ENCODE measurements at regions not wholly inside any gene's neighbourhood (a gene's known extent, or its start where the extent isn't known, plus 50 kb on each side); places are given as distances from the start of the nearest gene placed in this dataset.

GRCh38 chr20:16187956-16188616 is 385.2 kb downstream of the KIF16B start:
- ChIA-PET CTCF (ENCODE audit: low intra/inter-chr PET ratio) (no interaction called here), POLR2A (no interaction called here)
- Histone ChIP-seq H3K9me1 (ENCODE audit: control insufficient read depth, insufficient read depth, low read length) (no peaks in the 10 kb centered on the region), H3K4me1 (replicated peaks in 1 of 2; ENCODE audit: control insufficient read depth in 2 of 2, insufficient read depth in 2 of 2, low read length in 2 of 2) (no peaks in the 10 kb centered on the region; a peak in 1 of 5 replicates), H4K20me1 (replicated peaks; ENCODE audit: control insufficient read depth, insufficient read depth, low read length) (no peaks in the 10 kb centered on the region), H3K9me3 (replicated peaks; ENCODE audit: control insufficient read depth, insufficient read depth, low read depth, low read length) (no peaks in the 10 kb centered on the region; the same call in 1 of the 2 replicates), H3K36me3 (ENCODE audit: control insufficient read depth, insufficient read depth, low read length) (no peaks in the 10 kb centered on the region), H3K27ac (ENCODE audit: extremely low read depth, low read depth, low read length) (no peak overlapping the region), H2AFZ (ENCODE audit: low read depth, low read length) (no peak overlapping the region), H3K4me2 (ENCODE audit: insufficient read depth, low read length) (no peak overlapping the region), H3K9ac (ENCODE audit: insufficient read depth in 1 of 2, low read depth in 2 of 2, low read length in 2 of 2) (no peak overlapping the region), H3K27me3 (ENCODE audit: control insufficient read depth in 2 of 2, insufficient read depth in 2 of 2, low read length in 2 of 2) (no peaks in the 10 kb centered on the region), H3K79me2 (ENCODE audit: control insufficient read depth, insufficient read depth, low read length) (no peaks in the 10 kb centered on the region), H3K4me3 (no peak overlapping the region)
- no peak for TF ChIP-seq HES1 (IDR thresholded peaks at IDR 0.05; ENCODE audit: low read depth)
- TF ChIP-seq RBM15 (IDR thresholded peaks at IDR 0.05; ENCODE audit: insufficient read depth, low read length), result no peak
- no peak for TF ChIP-seq STAT5B (CRISPR knock-in tag; IDR thresholded peaks at IDR 0.05)
- TF ChIP-seq CC2D1A (IDR thresholded peaks at IDR 0.05), result no peak
- no peak for TF ChIP-seq DNMT1 (IDR thresholded peaks at IDR 0.05)
- WGBS (ENCODE audit: insufficient coverage, low coverage, missing lambda C conversion rate), result 0% methylated on average over 2 of the region's 2 CpGs
- no peak for ATAC-seq
- in situ Hi-C loops (cut with MboI), result no loop called here
- intact Hi-C loops (cut with micrococcal nuclease), result no loop called here
- no peak for FAIRE-seq
- DNase-seq (ENCODE audit: extremely low read depth in 1 of 4, low spot score in 3 of 4), result no peak
- no TSS peak for BruUV-seq (replicated peaks)

- TF ChIP-seq MTA1 (IDR thresholded peaks at IDR 0.05; ENCODE audit: borderline replicate concordance), result no peak
- no peak for TF ChIP-seq RFX5 (IDR thresholded peaks at IDR 0.05; ENCODE audit: low read depth, low read length)
- peak; percentile 60 for TF ChIP-seq TFE3 (CRISPR knock-in tag; IDR thresholded peaks at IDR 0.05)
- no peak for TF ChIP-seq HLTF (IDR thresholded peaks at IDR 0.05)
- Histone ChIP-seq H3K27me3 (ENCODE audit: control insufficient read depth in 2 of 2, insufficient read depth in 2 of 2, low read length in 2 of 2) (no peaks in the 10 kb centered on the region), H4K20me1 (replicated peaks; ENCODE audit: control insufficient read depth, insufficient read depth, low read length) (no peaks in the 10 kb centered on the region), H3K4me1 (replicated peaks in 1 of 2; ENCODE audit: control insufficient read depth in 2 of 2, insufficient read depth in 2 of 2, low read length in 2 of 2) (no peaks in the 10 kb centered on the region), H3K4me3 (no peak overlapping the region), H3K4me2 (ENCODE audit: insufficient read depth, low read length) (no peak overlapping the region), H3K9me3 (replicated peaks; ENCODE audit: control insufficient read depth, insufficient read depth, low read depth, low read length) (no peaks in the 10 kb centered on the region), H3K27ac (ENCODE audit: extremely low read depth, low read depth, low read length) (no peak overlapping the region), H3K9me1 (ENCODE audit: control insufficient read depth, insufficient read depth, low read length) (no peaks in the 10 kb centered on the region), H3K9ac (ENCODE audit: insufficient read depth in 1 of 2, low read depth in 2 of 2, low read length in 2 of 2) (no peak overlapping the region), H3K79me2 (ENCODE audit: control insufficient read depth, insufficient read depth, low read length) (no peaks in the 10 kb centered on the region), H2AFZ (ENCODE audit: low read depth, low read length) (no peak overlapping the region), H3K36me3 (ENCODE audit: control insufficient read depth, insufficient read depth, low read length) (no peaks in the 10 kb centered on the region)
- DNase-seq (ENCODE audit: extremely low read depth in 1 of 4, low spot score in 3 of 4), result no peak
- intact Hi-C loops (cut with micrococcal nuclease) (no loop called here), in situ Hi-C loops (cut with MboI) (no loop called here)
- POLR2A ChIA-PET, result interaction anchor here (1.0 kb wide), 1 partner anchor 17 kb away, joined by 3 read pairs; no protein-coding TSS in a partner anchor
- no peak for FAIRE-seq
- WGBS (ENCODE audit: insufficient coverage, low coverage, missing lambda C conversion rate), result 0% methylated on average over 3 of the region's 3 CpGs
- CTCF ChIA-PET (ENCODE audit: low intra/inter-chr PET ratio), result no interaction called here
- BruUV-seq (replicated peaks), result no TSS peak
- no peak for ATAC-seq
Measured at GRCh38 chr20:16179919-16180318, 393.3 kb downstream of the KIF16B start.

Measured in K562 (cell line).